ENCODE measurements at regions not wholly inside any gene's neighbourhood (a gene's known extent, or its start where the extent isn't known, plus 50 kb on each side); places are given as distances from the start of the nearest gene placed in this dataset.
A peak's percentile ranks its signal among the peaks of the same experiment; 100 is the strongest.

GRCh38 chr11:19519912-19520641 is 192.6 kb upstream of the NAV2 start:
- DNase-seq, result peak; percentile 27 to 35

DNA sequence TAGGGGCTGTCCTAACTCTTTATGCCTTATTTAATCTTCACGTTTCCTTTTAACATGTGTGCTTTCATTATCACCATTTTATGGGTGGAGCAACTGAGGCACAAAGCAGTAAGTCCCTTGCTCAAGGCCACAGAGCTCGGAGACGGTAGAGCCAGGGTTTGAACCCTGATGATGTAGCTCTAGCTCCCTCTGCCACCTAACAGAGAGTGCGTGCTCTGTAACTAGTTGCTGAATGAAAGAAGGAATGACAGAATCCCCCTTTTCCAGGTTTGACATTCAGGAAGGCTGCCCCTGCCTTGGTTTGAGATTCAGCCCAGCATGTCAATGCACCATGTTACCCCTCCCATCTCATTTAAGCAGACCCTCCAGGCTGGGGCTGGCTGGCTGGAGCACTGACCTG is 193.3 kb upstream of the NAV2 start:
- DNase-seq, result no peak

DNA sequence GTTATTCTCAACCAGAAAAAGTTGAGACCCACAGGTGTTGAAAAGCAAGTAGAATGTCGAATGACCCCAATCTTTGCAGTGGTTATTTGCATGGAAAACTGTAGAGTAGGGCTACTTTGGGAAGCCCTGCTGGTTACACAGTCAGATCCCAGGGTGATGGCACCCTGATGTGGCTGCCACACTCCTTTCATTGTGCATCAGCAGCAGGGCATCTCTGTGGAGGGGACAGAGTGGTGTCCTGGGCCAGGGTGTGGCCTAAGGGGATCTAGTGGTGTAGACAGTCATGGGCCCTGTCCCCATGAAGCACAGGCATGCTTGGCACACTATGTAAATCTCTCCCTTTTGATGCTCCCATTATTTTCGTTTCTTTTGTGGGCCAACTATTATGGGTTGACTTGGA is 199.4 kb upstream of the NAV2 start:
- DNase-seq, result no peak

DNA sequence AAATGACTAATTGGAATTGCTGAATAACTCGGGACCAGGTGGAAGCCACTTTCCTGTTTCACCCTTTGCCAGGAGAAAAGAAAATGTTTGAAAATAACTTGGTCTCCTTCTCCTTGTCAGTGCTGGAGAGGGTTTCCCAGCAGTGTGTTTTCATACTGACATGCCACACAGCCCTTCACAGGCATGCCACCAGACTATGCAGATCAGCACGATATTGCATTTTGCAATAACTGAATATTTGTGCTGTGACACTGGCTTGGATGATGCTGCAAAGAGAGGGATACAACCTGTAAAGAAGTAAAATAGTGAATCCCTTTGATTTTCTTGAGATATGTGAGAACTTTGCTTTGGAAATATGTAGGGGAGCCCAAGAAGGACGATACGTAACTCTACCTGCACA is 200.0 kb upstream of the NAV2 start:
- DNase-seq, result no peak

GRCh38 chr11:19511413-19512183 is 201.0 kb upstream of the NAV2 start:
- peak; percentile 49 to 54 for DNase-seq

DNA sequence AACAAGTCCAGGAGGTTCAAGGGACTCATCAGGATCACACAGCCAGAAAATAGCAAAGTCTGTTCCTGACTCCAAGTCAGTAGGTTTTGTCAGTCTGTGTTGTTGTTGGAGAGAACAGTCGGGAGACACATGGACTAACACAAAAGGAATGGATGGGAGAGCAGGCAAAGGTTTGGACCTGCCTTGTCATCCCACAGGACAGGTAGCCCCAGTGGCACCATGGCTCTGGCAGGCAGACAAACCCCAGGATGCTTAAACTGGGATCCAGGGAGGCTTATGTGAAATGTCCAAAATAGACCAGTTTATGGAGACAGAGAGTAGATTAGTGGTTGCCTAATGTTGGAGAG is 201.6 kb upstream of the NAV2 start:
- DNase-seq, result no peak

- no peak for DNase-seq
Measured at GRCh38 chr11:19510468-19510867, 202.2 kb upstream of the NAV2 start.

GRCh38 chr11:19509215-19509614 is 203.4 kb upstream of the NAV2 start:
- no peak for DNase-seq

DNA sequence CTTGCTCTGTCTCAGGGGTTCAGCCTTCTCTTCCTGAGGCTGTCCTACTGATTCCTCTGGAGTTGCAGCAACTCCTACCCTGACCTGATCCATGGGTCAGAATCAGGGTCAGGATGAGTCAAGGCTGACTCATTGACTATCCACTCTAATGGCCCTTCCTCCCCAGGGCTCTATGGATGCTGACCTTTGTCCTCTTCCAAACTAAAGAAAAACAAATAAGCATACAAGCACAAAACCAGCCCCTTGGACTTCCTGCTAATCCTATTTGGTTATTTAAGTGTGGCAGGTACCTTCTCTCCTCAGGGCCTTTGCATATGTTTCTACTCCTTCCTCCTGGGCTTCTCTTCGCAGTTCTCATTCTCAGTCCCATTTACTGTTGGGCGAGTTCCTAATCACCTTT is 204.5 kb upstream of the NAV2 start:
- DNase-seq, result no peak

DNA sequence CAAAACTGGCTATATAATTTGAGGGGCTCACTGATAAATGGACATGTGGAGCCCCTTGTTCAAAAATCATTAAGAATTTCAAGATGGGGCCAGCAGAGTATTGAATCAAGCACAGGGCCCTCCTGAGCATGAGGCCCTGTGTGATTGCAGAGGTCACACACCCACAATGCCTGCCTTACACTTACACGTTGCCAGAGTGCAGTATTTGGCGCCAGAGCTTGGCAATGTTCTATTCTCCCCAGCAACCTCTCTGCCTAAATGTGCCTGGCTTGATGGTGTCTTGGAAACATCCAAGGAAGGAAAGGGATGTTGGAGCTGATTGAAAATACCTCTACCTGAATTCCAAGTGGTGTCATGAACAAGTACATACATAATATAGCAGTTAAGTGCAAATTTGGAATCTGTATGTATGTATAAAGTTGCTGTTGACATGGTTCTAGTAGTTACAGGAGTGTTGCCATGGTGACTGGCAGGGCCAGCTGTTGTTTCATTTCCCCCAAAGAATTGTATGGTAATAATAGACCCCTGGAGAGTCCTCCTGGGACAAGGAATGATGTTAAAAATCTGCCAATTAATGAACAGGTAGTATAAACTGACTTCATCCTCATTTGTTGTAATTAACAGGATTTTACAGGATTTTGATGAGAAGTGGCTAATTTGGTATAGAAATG is 205.7 kb upstream of the NAV2 start:
- DNase-seq, result no peak

DNA sequence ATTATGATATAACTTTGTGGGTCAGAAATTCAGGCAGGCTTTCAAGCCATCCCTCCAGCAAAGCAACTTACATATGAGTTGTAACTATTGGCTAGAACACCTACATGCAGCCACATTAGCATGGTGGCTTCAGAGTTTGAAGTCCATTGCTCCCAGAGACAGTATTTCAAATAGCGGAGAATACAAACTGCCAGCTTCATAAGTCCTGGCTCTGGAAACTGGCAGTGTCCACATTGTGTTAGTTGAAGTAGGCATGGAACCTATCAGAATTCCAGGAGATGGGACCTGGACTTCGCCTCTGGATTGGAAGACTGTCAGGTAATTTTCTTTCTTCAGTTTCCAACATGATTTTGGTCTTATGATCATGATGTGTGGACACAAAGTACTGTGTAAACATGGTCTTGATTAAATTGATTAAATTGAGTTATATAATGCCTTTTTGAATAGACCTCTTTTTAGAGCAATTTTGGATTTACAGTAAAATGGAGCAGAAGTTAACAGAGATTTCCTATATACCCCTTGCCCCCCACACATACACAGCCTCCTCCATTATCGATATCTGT is 209.9 kb upstream of the NAV2 start:
- DNase-seq, result no peak

GRCh38 chr11:19501631-19502030 is 211.0 kb upstream of the NAV2 start:
- no peak for DNase-seq

- no peak for DNase-seq
Measured at GRCh38 chr11:19499999-19500398, 212.6 kb upstream of the NAV2 start.

DNA sequence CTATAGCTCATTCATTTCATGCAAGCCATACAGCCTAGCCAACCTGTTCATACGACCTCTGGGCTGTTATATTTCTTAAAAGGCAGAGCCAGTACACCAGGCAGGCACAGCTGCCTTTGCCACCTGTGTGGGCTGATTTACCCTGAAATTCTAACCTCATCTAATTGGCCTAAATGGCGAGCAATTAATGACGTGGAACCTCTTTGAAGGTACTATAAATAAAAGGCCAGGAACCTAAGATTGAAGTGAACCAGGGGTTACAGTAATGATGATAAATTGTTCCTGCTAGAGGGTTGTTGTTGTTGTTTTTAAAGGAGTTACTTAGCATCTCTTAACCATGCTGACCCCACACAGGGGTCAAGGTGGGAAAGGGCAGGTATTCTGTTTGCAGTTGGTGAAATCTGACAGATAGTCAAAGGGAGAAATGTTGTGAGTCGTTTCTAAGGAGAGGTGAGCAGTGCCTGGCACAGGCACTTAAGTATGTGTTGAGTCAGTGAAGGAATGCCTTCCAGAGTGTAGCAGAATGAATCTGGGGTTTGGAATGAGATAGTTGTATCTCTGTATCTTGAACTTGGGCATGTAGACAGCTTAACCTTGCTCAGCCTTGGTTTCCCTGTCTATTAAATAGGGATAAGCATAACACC is 213.5 kb upstream of the NAV2 start:
- DNase-seq, result no peak

DNA sequence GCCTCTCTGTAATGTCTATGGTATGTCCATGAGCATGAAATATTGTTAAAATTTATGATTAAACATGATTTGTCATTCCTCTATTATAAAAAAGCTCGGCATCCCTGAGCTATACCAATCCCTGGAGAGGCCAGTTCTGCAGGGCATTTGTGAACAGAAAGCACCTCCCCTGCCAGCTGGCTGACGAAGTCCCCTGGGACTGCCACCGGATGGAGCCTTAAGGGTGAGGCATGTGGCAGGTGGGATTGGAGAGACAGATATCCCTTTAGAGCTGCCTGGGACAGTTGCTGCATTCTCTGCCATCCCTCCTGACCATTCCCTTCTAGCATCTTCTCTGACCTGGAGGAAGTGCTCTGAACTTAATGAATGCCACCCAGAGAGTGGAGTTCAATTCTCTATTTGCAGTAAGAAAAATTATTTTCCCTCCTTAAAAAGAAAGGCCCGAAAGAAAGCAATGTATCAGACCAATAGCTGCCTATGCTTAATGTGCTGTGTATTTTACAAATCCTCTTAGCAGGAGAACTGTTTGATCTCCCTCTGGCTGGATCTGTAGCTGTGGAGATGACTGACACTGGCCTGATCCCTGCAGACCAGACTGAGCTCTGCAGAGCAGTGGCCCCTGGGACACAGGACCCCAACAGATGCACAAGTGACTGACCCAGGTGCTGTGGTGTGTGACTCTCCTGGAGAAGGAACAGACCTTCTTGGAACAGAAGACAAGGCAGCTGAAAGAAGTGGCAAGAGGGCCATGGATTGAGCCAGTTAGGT is 219.0 kb upstream of the NAV2 start:
- no peak for DNase-seq

DNA sequence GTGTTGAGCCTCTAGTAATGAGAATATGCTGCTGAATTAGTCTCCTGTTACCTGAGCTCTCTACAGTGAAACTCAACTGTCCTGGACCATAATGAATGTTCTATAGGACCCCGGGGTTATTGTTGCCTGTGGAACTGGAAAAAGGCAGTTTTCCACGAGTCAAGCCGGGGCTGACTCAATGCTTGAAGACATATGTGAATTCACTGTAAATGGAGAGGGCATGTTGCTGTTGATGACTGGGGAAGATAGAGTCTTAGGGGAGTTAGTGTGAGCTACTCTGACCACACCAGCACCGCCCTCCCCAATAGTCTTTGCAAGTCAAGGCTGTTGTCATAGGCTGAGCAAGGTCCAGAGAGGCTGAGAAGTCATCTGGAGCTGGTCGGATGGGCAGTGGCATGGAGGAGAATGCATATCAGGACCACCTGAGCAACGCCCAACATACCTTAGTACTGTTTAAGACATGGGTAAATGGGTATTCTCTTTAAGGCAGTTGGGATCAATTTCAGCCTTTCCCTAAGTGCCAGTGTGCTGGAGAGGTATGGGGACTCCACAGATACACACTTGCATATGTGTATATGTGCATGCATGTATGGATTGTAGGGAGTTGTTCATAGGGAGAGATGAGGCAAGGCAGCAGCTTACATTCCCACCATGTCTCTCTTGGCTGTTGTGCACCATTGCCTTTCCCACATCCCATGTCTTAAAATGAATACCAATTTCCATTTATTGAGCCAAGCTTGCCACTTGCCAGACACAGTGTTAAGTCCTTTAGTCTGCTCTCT is 230.1 kb upstream of the NAV2 start:
- DNase-seq, result no peak

DNA sequence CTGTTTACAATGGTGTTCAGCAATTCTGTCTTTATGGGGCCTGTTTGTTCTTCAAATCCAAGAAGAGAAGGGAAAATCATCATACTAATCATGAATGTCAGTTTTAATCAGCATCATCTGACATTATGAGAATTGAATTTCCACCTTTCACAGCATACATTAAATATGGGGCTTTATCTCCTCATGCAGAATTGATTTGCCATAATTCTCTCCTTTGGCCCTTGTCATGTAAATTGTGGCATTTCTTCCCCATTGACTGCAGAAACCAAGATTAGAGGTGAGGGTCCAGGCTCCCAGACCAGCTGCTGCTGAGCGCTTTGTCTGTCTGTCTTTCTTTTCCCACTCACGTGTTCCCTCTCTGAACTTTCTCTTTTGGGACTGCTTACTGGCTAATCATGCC is 232.1 kb upstream of the NAV2 start:
- DNase-seq, result no peak

DNA sequence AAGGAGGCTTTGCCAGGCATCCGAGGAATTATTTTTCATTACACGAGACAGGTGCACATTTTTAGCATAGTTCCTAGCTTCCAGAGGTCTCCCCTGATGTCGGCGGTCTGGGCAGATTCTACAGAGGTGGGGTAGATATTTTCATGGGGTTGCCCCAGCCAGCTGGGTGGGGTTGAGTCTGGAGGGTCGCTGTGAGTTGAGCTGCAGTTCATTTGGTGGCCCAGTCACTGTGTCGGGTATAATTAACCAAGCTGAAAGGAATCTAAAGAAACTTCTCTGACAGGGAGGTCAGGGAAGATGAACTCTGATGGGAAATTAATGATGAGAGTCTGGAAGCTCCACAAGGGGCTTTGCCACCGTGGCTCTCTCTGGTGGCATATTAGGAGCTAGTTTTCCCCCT is 233.7 kb upstream of the NAV2 start:
- DNase-seq, result no peak

DNA sequence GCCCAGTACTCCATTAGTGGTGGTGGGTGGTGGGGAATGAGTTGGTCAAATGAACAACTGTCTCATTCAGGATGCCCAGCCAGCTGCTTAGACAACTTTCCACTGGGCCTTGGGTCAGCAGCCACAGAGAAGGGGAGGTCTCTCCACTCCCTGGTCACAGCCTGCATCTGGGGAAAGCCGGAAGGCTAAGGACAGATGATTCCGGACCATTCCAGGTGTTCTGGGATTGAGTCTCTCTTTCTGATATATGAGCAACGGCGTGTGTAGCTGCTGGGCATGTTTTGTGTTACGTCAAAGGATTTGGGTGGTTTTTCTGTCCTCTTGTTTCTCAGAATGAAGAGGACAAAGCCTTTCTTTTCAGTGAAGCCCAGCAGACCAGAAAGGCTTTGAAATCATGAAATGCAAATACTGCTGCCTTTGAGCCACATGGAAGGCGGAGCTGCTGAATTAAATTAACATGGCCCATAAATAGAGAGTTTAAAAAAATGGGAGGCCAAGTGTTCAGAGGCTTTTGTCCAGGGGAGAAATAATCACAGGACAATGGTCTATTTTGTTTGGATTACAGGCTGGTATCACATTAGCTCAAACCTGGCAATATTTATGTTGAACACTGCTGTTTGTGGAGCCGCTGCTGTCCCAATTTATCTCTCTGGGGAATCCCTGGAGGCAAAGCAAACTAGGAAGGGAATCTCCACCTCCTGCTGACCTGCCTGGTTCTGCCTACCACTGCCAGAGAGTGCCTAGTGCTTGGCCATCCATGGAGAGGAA is 234.4 kb upstream of the E2F8 start:
- DNase-seq, result no peak

- DNase-seq, result no peak
Measured at GRCh38 chr11:19474211-19474610, 233.5 kb upstream of the E2F8 start.
